Fibroblast of the conjunctiva (primary cell): ENCODE measurements at regions not wholly inside any gene's neighbourhood (a gene's known extent, or its start where the extent isn't known, plus 50 kb on each side); places are given as distances from the start of the nearest gene placed in this dataset.
"Not testable (repeated sequence)": the region's sequence is repeated elsewhere in the genome, so short reads cannot be mapped to it uniquely, and the experiment has no call there.

Source experiments
- DNase-seq: peaks from one replicate; pipeline ENCODE4 v3.0.0-alpha.2; 2010; ENCODE audit warnings: low read depth

GRCh38 chr18:5021558-5021957, 175.5 kb downstream of the AKAIN1 start:
- no peak for DNase-seq

GRCh38 chr18:5015213-5015612, 181.8 kb downstream of the AKAIN1 start:
- no peak for DNase-seq

GRCh38 chr18:5004031-5004820, 192.8 kb downstream of the AKAIN1 start:
- DNase-seq = not testable (repeated sequence)

- no peak for DNase-seq
Measured at GRCh38 chr18:4994710-4995109, 202.3 kb downstream of the AKAIN1 start.

GRCh38 chr18:4987452-4988405, 209.3 kb downstream of the AKAIN1 start:
- no peak for DNase-seq

- DNase-seq = no peak
Measured at GRCh38 chr18:4986677-4987076, 210.4 kb downstream of the AKAIN1 start.

- DNase-seq = no peak
Measured at GRCh38 chr18:4986066-4986465, 211.0 kb downstream of the AKAIN1 start.

GRCh38 chr18:4961121-4961909, 235.7 kb downstream of the AKAIN1 start:
- DNase-seq = no peak

GRCh38 chr18:4960578-4960977, 236.5 kb downstream of the AKAIN1 start:
- DNase-seq = no peak

GRCh38 chr18:4931209-4931608, 265.8 kb downstream of the AKAIN1 start:
- DNase-seq = no peak

GRCh38 chr18:4921548-4921947, 275.5 kb downstream of the AKAIN1 start:
- no peak for DNase-seq

GRCh38 chr18:4917509-4917908, 279.5 kb downstream of the AKAIN1 start:
- DNase-seq = not testable (repeated sequence)

GRCh38 chr18:4908328-4908727, 288.7 kb downstream of the AKAIN1 start:
- no peak for DNase-seq

GRCh38 chr18:4906856-4907255, 290.2 kb downstream of the AKAIN1 start:
- no peak for DNase-seq

- no peak for DNase-seq
Measured at GRCh38 chr18:4888251-4889040, 308.6 kb downstream of the AKAIN1 start.

GRCh38 chr18:4878480-4878879, 318.6 kb downstream of the AKAIN1 start:
- DNase-seq = no peak

GRCh38 chr18:4871197-4871596, 325.9 kb downstream of the AKAIN1 start:
- no peak for DNase-seq

GRCh38 chr18:4870177-4870773, 326.8 kb downstream of the AKAIN1 start:
- no peak for DNase-seq

GRCh38 chr18:4869155-4869554, 327.9 kb downstream of the AKAIN1 start:
- DNase-seq = no peak

GRCh38 chr18:4858379-4859127, 338.5 kb downstream of the AKAIN1 start:
- no peak for DNase-seq
